Thyroid gland (tissue), 4 donors: ENCODE measurements at regions not wholly inside any gene's neighbourhood (a gene's known extent, or its start where the extent isn't known, plus 50 kb on each side); places are given as distances from the start of the nearest gene placed in this dataset.

Experiments used
- POLR2A ChIP-seq, 2 donors: fragments of 450-650 bp; IDR thresholded peaks; one replicate each; pipeline ENCODE4 v1.6.1; 2017; ENCODE audit warnings: antibody characterized with exemption in 2 of 2, mild to moderate bottlenecking in 2 of 2, moderate library complexity in 1 of 2
- TF ChIP-seq, protein P1 (sequence below), 6 experiments: fragments of 200-600 bp in 3 of 6; fragments of 450-650 bp in 3 of 6; sonication (generic) in 3 of 6; IDR thresholded peaks; one replicate each; pipeline ENCODE4 v1.5.1; 2016 to 2019; ENCODE audit warnings: antibody characterized with exemption in 6 of 6, mild to moderate bottlenecking in 2 of 6, inconsistent platforms in 1 of 6, moderate library complexity in 1 of 6

DNA sequence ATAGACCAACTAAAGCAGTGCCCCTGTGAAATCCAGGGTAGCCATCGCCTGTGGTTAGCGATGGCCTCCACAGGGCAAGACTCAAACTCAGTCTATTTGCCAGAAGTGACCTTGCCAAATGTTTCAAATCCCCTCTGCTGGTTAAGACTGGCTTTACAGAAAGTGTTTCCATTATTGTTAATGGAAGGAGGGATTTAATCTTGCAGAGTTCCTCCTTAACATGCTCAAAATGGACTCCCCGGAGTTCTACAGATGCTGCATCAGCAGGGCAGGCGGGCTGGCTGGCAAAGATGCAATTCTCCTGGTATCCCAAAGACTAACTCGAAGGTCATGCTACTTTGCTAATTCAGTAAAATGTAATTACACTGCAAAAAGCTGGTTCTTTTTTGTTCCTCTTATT is 313.0 kb upstream of the SLC7A11 start:
- TF ChIP-seq, protein P1, sequence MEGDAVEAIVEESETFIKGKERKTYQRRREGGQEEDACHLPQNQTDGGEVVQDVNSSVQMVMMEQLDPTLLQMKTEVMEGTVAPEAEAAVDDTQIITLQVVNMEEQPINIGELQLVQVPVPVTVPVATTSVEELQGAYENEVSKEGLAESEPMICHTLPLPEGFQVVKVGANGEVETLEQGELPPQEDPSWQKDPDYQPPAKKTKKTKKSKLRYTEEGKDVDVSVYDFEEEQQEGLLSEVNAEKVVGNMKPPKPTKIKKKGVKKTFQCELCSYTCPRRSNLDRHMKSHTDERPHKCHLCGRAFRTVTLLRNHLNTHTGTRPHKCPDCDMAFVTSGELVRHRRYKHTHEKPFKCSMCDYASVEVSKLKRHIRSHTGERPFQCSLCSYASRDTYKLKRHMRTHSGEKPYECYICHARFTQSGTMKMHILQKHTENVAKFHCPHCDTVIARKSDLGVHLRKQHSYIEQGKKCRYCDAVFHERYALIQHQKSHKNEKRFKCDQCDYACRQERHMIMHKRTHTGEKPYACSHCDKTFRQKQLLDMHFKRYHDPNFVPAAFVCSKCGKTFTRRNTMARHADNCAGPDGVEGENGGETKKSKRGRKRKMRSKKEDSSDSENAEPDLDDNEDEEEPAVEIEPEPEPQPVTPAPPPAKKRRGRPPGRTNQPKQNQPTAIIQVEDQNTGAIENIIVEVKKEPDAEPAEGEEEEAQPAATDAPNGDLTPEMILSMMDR (IDR thresholded peaks at IDR 0.05) = no peak
- no peak for TF ChIP-seq POLR2A (IDR thresholded peaks at IDR 0.05)
